GM12865 (cell line): ENCODE measurements at regions not wholly inside any gene's neighbourhood (a gene's known extent, or its start where the extent isn't known, plus 50 kb on each side); places are given as distances from the start of the nearest gene placed in this dataset.
"Not testable (repeated sequence)": the region's sequence is repeated elsewhere in the genome, so short reads cannot be mapped to it uniquely, and the experiment has no call there.

Experiments
- DNase-seq: peaks from one replicate; pipeline ENCODE4 v3.0.0; 2010; ENCODE audit warnings: low read depth
- H3K4me3 ChIP-seq: 2 replicates; pipeline ENCODE4 v1.5.1; 2011; ENCODE audit warnings: mild to moderate bottlenecking, low read depth, low read length, control low read depth
- TF ChIP-seq, protein P1 (sequence below): IDR thresholded peaks from 2 replicates; pipeline ENCODE4 v1.5.1; 2011; ENCODE audit warnings: low read length, control low read depth, low read depth, inconsistent platforms; ENCODE audit not compliant: insufficient read depth; ENCODE audit errors: missing control alignments

DNA sequence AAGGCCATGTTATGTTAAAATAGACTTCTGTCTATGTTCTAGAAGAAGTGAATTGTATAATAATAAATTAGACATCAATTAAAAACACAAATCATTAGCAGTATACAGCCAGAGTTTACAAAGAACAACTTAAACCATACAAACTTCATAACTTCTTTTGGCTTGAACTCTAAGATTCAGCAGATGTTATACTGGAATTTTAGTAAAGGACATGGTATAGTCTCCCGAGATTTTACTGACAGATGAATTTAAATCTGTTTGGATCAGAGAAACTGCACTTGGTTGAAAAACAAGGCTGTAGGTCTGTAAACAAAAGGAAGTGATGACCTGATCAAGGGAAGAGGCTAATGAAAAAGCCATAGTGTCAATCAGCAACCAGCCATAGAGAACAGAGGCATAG, 132.6 kb upstream of the TBX18 start:
- TF ChIP-seq, protein P1, sequence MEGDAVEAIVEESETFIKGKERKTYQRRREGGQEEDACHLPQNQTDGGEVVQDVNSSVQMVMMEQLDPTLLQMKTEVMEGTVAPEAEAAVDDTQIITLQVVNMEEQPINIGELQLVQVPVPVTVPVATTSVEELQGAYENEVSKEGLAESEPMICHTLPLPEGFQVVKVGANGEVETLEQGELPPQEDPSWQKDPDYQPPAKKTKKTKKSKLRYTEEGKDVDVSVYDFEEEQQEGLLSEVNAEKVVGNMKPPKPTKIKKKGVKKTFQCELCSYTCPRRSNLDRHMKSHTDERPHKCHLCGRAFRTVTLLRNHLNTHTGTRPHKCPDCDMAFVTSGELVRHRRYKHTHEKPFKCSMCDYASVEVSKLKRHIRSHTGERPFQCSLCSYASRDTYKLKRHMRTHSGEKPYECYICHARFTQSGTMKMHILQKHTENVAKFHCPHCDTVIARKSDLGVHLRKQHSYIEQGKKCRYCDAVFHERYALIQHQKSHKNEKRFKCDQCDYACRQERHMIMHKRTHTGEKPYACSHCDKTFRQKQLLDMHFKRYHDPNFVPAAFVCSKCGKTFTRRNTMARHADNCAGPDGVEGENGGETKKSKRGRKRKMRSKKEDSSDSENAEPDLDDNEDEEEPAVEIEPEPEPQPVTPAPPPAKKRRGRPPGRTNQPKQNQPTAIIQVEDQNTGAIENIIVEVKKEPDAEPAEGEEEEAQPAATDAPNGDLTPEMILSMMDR = no peak
- DNase-seq = no peak
- H3K4me3 ChIP-seq = no peak overlapping the region

DNA sequence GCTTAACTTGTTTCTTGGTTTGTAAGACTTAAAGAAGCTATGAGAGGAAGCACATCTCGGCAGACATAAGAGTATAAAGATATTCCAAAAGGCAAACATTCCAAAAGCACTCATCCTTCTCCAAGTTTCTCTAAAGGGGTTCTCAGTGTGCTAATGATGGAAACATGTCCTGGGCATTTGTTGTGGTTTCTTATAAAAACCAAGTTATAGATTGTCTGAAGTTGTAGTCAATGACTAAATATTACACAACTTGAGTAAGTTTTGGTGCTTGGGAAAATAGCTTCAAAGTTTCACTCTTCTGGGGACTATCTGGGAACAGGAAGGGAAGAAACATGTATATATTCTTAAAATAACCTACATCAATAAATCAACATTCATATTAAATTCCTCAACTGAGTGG, 128.3 kb upstream of the TBX18 start:
- no peak overlapping the region for H3K4me3 ChIP-seq
- no peak for DNase-seq
- TF ChIP-seq, protein P1 = no peak

GRCh38 chr6:84882768-84883766, 118.7 kb upstream of the TBX18 start:
- TF ChIP-seq, protein P1 = no peak
- DNase-seq = no peak
- no peak overlapping the region for H3K4me3 ChIP-seq

GRCh38 chr6:84879385-84879784, 115.0 kb upstream of the TBX18 start:
- not testable (repeated sequence) for DNase-seq, H3K4me3 ChIP-seq

DNA sequence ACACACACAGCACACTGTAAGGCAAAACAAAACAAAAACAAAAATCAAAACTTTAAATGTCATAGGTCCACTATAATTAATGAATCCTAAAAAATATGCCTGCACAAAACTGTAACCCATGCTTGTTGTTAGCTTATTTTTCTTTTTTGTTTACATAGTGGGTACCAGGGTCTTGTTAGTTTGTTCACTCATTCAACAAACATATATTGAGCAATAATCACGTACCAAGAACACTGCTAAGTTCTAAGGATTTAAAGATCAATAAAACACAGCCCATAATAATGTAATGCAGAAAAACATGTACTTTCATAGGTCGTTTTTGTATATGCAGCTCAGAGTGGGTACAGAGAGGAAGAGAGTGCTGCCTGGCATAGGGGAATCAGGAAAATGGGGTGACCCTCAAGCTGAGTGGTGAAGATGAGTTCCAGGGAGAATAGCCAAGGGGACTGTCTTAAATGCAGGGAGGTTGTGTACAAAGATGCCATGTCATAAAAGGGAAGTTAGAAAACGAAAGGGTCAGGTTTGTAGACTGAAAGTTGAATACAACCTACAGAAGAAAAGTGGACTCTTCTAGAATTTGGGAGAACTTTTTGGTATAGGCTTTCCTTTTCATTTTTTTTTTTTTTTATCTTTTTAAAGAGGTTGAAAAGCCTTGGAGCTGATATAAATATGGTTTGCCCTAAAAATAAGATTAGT, 113.3 kb upstream of the TBX18 start:
- TF ChIP-seq, protein P1 = no peak
- no peak overlapping the region for H3K4me3 ChIP-seq
- DNase-seq = no peak

- TF ChIP-seq, protein P1 = no peak
- H3K4me3 ChIP-seq = no peak overlapping the region
- DNase-seq = no peak
Observed at GRCh38 chr6:84876723-84877514, 112.5 kb upstream of the TBX18 start.
